Gastrocnemius medialis (tissue), 4 donors: ENCODE measurements at regions not wholly inside any gene's neighbourhood (a gene's known extent, or its start where the extent isn't known, plus 50 kb on each side); places are given as distances from the start of the nearest gene placed in this dataset.

Source experiments
- POLR2A ChIP-seq, 2 donors: fragments of 450-650 bp; IDR thresholded peaks; one replicate each; pipeline ENCODE4 v1.6.1; 2017; ENCODE audit warnings: antibody characterized with exemption in 2 of 2, mild to moderate bottlenecking in 2 of 2, moderate library complexity in 2 of 2
- TF ChIP-seq, protein P1 (sequence below), 5 experiments: fragments of 450-650 bp in 3 of 5; fragments of 200-600 bp in 2 of 5; sonication (generic) in 2 of 5; IDR thresholded peaks in 4 of 5; conservative IDR thresholded peaks in 1 of 5; 1 replicate in 4 of 5; 2 replicates in 1 of 5; pipeline ENCODE4 v1.5.1; 2016 to 2019; ENCODE audit warnings: antibody characterized with exemption in 5 of 5, mild to moderate bottlenecking in 3 of 5, moderate library complexity in 3 of 5

DNA sequence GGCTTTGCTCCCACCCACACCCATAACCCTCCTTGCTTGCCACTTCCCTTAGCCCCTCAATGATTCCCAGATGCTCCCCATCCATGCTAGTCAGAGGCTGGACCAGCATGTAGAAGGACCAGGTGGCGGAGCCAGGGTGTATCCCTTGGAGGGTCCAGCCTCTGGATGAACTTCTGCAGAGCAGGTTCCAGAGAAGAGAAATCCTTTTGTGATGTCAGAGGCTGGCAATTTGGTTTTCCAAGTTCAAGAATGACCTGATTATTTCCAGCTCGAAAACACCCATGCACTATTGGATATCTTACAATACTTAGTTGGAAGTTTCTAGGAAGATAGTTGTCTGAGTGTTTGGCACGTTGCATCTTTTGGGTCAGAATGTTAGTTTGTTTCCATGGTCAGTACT, 168.3 kb upstream of the RPS6KA3 start:
- TF ChIP-seq, protein P1, sequence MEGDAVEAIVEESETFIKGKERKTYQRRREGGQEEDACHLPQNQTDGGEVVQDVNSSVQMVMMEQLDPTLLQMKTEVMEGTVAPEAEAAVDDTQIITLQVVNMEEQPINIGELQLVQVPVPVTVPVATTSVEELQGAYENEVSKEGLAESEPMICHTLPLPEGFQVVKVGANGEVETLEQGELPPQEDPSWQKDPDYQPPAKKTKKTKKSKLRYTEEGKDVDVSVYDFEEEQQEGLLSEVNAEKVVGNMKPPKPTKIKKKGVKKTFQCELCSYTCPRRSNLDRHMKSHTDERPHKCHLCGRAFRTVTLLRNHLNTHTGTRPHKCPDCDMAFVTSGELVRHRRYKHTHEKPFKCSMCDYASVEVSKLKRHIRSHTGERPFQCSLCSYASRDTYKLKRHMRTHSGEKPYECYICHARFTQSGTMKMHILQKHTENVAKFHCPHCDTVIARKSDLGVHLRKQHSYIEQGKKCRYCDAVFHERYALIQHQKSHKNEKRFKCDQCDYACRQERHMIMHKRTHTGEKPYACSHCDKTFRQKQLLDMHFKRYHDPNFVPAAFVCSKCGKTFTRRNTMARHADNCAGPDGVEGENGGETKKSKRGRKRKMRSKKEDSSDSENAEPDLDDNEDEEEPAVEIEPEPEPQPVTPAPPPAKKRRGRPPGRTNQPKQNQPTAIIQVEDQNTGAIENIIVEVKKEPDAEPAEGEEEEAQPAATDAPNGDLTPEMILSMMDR (IDR thresholded peaks at IDR 0.05 in 4 of 5, conservative IDR thresholded peaks at IDR 0.05 in 1 of 5): no peak
- no peak for TF ChIP-seq POLR2A (IDR thresholded peaks at IDR 0.05)
